ENCODE measurements at regions not wholly inside any gene's neighbourhood (a gene's known extent, or its start where the extent isn't known, plus 50 kb on each side); places are given as distances from the start of the nearest gene placed in this dataset.
"Not testable (repeated sequence)": the region's sequence is repeated elsewhere in the genome, so short reads cannot be mapped to it uniquely, and the experiment has no call there.

GRCh38 chr5:102554082-102554481 is 55.3 kb upstream of the SLCO6A1 start:
- H3K4me3 ChIP-seq (ENCODE audit: low read depth, low read length): no peak overlapping the region

- no peak overlapping the region for H3K4me3 ChIP-seq (ENCODE audit: low read depth, low read length)
These were observed 55.9 kb upstream of the SLCO6A1 start for GRCh38 chr5:102554728-102555127.

- no peak overlapping the region for H3K4me3 ChIP-seq (ENCODE audit: low read depth, low read length)
These were observed 63.3 kb upstream of the SLCO6A1 start for GRCh38 chr5:102561894-102562760.

GRCh38 chr5:102570747-102571146 is 71.9 kb upstream of the SLCO6A1 start:
- H3K4me3 ChIP-seq (ENCODE audit: low read depth, low read length): no peak overlapping the region

- H3K4me3 ChIP-seq (ENCODE audit: low read depth, low read length): no peak overlapping the region
These were observed 79.6 kb upstream of the SLCO6A1 start for GRCh38 chr5:102578362-102578761.

GRCh38 chr5:102579379-102579778 is 80.6 kb upstream of the SLCO6A1 start:
- no peak overlapping the region for H3K4me3 ChIP-seq (ENCODE audit: low read depth, low read length)

GRCh38 chr5:102581011-102581410 is 82.2 kb upstream of the SLCO6A1 start:
- H3K4me3 ChIP-seq (ENCODE audit: low read depth, low read length): no peak overlapping the region

- H3K4me3 ChIP-seq (ENCODE audit: low read depth, low read length): no peak overlapping the region
These were observed 83.9 kb upstream of the SLCO6A1 start for GRCh38 chr5:102582696-102583095.

GRCh38 chr5:102583276-102584124 is 84.7 kb upstream of the SLCO6A1 start:
- no peak overlapping the region for H3K4me3 ChIP-seq (ENCODE audit: low read depth, low read length)

GRCh38 chr5:102589661-102590060 is 90.9 kb upstream of the SLCO6A1 start:
- no peak overlapping the region for H3K4me3 ChIP-seq (ENCODE audit: low read depth, low read length)

- H3K4me3 ChIP-seq (ENCODE audit: low read depth, low read length): no peak overlapping the region
These were observed 91.7 kb upstream of the SLCO6A1 start for GRCh38 chr5:102590467-102590866.

GRCh38 chr5:102591650-102592049 is 92.8 kb upstream of the SLCO6A1 start:
- H3K4me3 ChIP-seq (ENCODE audit: low read depth, low read length): no peak overlapping the region

- not testable (repeated sequence) for H3K4me3 ChIP-seq (ENCODE audit: low read depth, low read length)
These were observed 93.8 kb upstream of the SLCO6A1 start for GRCh38 chr5:102592586-102592985.

- no peak overlapping the region for H3K4me3 ChIP-seq (ENCODE audit: low read depth, low read length)
These were observed 95.4 kb upstream of the SLCO6A1 start for GRCh38 chr5:102594192-102594591.

GRCh38 chr5:102595332-102595731 is 96.5 kb upstream of the SLCO6A1 start:
- no peak overlapping the region for H3K4me3 ChIP-seq (ENCODE audit: low read depth, low read length)

GRCh38 chr5:102596113-102596512 is 97.3 kb upstream of the SLCO6A1 start:
- no peak overlapping the region for H3K4me3 ChIP-seq (ENCODE audit: low read depth, low read length)

- H3K4me3 ChIP-seq (ENCODE audit: low read depth, low read length): no peak overlapping the region
These were observed 98.2 kb upstream of the SLCO6A1 start for GRCh38 chr5:102596951-102597350.

- H3K4me3 ChIP-seq (ENCODE audit: low read depth, low read length): no peak overlapping the region
These were observed 100.5 kb upstream of the SLCO6A1 start for GRCh38 chr5:102599289-102599688.

- no peak overlapping the region for H3K4me3 ChIP-seq (ENCODE audit: low read depth, low read length)
These were observed 102.2 kb upstream of the SLCO6A1 start for GRCh38 chr5:102600964-102601363.

- no peak overlapping the region for H3K4me3 ChIP-seq (ENCODE audit: low read depth, low read length)
These were observed 104.9 kb upstream of the SLCO6A1 start for GRCh38 chr5:102603670-102604069.

GRCh38 chr5:102608414-102608813 is 109.6 kb upstream of the SLCO6A1 start:
- H3K4me3 ChIP-seq (ENCODE audit: low read depth, low read length): no peak overlapping the region

- no peak overlapping the region for H3K4me3 ChIP-seq (ENCODE audit: low read depth, low read length)
These were observed 112.5 kb upstream of the SLCO6A1 start for GRCh38 chr5:102611312-102611711.

Measured in iPS-11a (cell line).